IPS DF 6.9 (cell line): ENCODE measurements at regions not wholly inside any gene's neighbourhood (a gene's known extent, or its start where the extent isn't known, plus 50 kb on each side); places are given as distances from the start of the nearest gene placed in this dataset.

Experiments
- DNase-seq: peaks from one replicate; pipeline ENCODE4 v3.0.0-alpha.2; 2013; ENCODE audit warnings: low read depth, low spot score
- H3K27ac ChIP-seq: one replicate; pipeline ENCODE4 v1.5.1; 2013; ENCODE audit warnings: low read length, control low read depth
- H3K27me3 ChIP-seq: 2 replicates; pipeline ENCODE4 v1.6.1; 2013; ENCODE audit warnings: mild to moderate bottlenecking, low read length; ENCODE audit not compliant: control insufficient read depth, insufficient read depth
- H3K36me3 ChIP-seq: 2 replicates; pipeline ENCODE4 v1.6.1; 2013; ENCODE audit warnings: low read length; ENCODE audit not compliant: control insufficient read depth, insufficient read depth
- H3K4me1 ChIP-seq: 2 replicates; pipeline ENCODE4 v1.6.1; 2013; ENCODE audit warnings: low read length; ENCODE audit not compliant: control insufficient read depth, insufficient read depth
- H3K4me3 ChIP-seq: 2 replicates; pipeline ENCODE4 v1.5.1; 2013; ENCODE audit warnings: mild to moderate bottlenecking, low read length
- H3K9me3 ChIP-seq: 2 replicates; pipeline ENCODE4 v1.6.1; 2013; ENCODE audit warnings: low read length, inconsistent platforms; ENCODE audit not compliant: control insufficient read depth, insufficient read depth
- WGBS: extraction: QIAGEN DNeasy Blood & Tissue Kit; methylation state at CpG from one replicate; pipeline ENCODE4 v1.1.7; 2013; ENCODE audit warnings: mixed read lengths, missing lambda C conversion rate; ENCODE audit not compliant: insufficient read length, insufficient coverage; 5-methylcytosine and 5-hydroxymethylcytosine counted together

GRCh38 chr2:19542796-19543662, 184.6 kb upstream of the OSR1 start:
- no peaks in the 10 kb centered on the region for H3K4me1 ChIP-seq
- no peak overlapping the region for H3K27ac ChIP-seq
- no peak for DNase-seq

GRCh38 chr2:19541884-19542283, 183.5 kb upstream of the OSR1 start:
- WGBS = no CpG with 5 or more reads among the region's 4 CpGs
- H3K9me3 ChIP-seq = no peaks in the 10 kb centered on the region
- no peak overlapping the region for H3K4me3 ChIP-seq
- no peak overlapping the region for H3K27ac ChIP-seq
- H3K36me3 ChIP-seq = no peaks in the 10 kb centered on the region
- no peaks in the 10 kb centered on the region for H3K4me1 ChIP-seq
- DNase-seq = peak; percentile 13
- no peaks in the 10 kb centered on the region for H3K27me3 ChIP-seq

More at GRCh38 chr2:19542796-19543662, 184.6 kb upstream of the OSR1 start:
- no peaks in the 10 kb centered on the region for H3K9me3 ChIP-seq
- no peaks in the 10 kb centered on the region for H3K27me3 ChIP-seq
- H3K36me3 ChIP-seq = no peaks in the 10 kb centered on the region
- no CpG with 5 or more reads among the region's 8 CpGs for WGBS
- no peak overlapping the region for H3K4me3 ChIP-seq

DNA sequence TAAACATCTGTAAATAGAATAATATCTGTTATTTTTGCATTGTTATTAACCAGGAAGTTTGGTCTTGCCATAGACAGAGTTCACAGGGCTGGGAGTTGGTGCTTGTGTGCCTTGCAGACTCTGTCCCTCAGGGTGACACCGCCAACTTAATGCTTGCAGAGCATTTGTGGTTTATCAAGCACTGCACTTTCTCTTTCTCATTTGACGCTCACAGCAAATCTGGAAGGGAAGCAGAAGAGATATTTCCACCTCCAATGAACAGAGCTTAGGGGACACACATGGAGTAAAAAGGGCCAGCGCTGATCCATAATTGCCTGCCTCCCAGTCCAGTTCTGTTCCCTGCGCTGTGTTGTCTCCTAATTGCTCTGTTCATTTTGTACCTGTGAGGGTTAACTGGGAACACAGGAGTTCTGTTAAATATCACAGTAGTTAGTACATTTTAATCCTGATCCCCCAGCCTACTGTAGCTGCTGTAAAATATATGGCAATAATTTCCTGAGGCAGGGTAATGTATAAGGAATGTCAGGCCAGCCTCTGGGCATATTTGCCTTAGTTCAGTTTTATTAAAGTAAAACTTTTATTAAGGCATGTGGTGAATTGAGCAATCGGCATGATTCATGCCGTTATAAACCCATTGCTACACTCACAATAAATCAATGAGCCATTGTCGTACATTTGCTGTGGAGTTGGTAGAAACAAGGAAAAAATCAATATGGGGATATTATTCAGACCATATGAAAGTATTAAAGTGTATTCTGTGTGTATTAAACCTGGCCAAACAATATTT, 182.5 kb upstream of the OSR1 start:
- no peak overlapping the region for H3K4me3 ChIP-seq
- WGBS = no CpG with 5 or more reads among the region's 7 CpGs
- H3K9me3 ChIP-seq = no peaks in the 10 kb centered on the region
- no peaks in the 10 kb centered on the region for H3K4me1 ChIP-seq
- no peak overlapping the region for H3K27ac ChIP-seq
- no peaks in the 10 kb centered on the region for H3K27me3 ChIP-seq
- no peaks in the 10 kb centered on the region for H3K36me3 ChIP-seq
- no peak for DNase-seq

DNA sequence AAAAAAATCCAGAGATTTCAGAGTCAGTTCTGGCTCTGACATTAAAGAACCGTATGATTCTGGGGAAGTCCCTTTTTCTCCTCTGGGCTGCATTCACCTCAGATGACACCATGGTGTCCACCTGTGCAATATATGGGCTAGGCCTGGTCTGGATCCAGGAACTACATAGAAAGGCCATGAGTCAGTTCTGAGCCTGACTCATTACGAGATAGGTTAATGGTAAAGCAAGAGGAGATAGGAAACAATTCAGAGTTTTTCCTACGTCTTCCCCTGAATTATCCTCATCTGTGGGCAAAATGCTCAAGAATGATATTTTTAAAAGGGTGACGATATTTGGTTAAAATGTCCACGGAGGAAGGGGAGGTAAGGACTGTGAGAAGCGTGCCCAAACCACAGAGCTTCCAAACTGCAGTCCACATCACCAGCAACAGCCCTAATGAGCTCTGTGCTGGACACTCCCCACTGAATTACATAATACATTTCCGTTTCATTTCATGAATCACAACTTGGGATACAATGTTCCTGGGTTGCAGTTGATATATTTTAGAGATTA, 180.1 kb upstream of the OSR1 start:
- Histone ChIP-seq H3K4me1 (no peaks in the 10 kb centered on the region), H3K36me3 (no peaks in the 10 kb centered on the region), H3K9me3 (no peaks in the 10 kb centered on the region), H3K27ac (no peak overlapping the region), H3K4me3 (no peak overlapping the region), H3K27me3 (no peaks in the 10 kb centered on the region)
- no peak for DNase-seq
- no CpG with 5 or more reads among the region's 7 CpGs for WGBS

GRCh38 chr2:19536136-19536535, 177.7 kb upstream of the OSR1 start:
- Histone ChIP-seq H3K27me3 (no peaks in the 10 kb centered on the region), H3K36me3 (no peaks in the 10 kb centered on the region), H3K4me3 (no peak overlapping the region), H3K4me1 (no peaks in the 10 kb centered on the region), H3K27ac (no peak overlapping the region), H3K9me3 (no peaks in the 10 kb centered on the region)
- DNase-seq = no peak
- WGBS = no CpG with 5 or more reads among the region's 3 CpGs

DNA sequence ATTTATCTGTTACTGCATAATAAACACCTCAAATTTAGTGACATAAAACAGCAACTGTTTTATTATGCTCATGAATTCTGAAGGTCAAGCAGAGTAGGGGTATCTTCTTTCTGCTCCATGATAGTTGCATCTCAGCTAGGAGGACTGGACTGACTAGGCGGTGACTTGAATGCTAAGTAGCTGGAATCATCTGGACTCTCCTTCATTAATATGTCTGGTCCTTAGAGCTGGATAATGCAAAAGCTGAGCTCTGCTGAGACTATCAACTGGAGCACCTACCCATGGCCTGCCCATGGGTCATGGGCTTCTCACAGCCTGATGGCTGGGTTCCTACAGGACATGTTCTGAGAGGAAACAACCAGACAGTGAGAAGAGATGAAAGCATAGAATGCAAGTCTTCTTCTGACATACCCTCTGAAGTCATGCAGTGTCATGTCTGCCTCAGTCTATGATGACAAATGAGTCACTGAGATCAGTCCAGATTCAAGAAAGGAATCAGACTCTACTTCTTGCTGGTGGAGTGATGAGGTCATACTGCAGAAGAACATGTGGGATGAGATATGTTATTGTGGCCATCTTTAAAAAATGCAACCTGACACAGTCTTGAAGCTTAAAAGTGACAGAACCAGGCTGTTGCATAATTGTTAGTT, 174.2 kb upstream of the OSR1 start:
- no peak for DNase-seq
- no peaks in the 10 kb centered on the region for H3K27me3 ChIP-seq
- no peak overlapping the region for H3K4me3 ChIP-seq
- H3K9me3 ChIP-seq = no peaks in the 10 kb centered on the region
- no peak overlapping the region for H3K27ac ChIP-seq
- no peaks in the 10 kb centered on the region; the same call in 1 of the 2 replicates for H3K4me1 ChIP-seq
- no peaks in the 10 kb centered on the region for H3K36me3 ChIP-seq
- no CpG with 5 or more reads among the region's 1 CpG for WGBS

GRCh38 chr2:19529677-19530076, 171.3 kb upstream of the OSR1 start:
- no CpG with 5 or more reads among the region's 3 CpGs for WGBS
- Histone ChIP-seq H3K4me3 (no peak overlapping the region), H3K27me3 (no peaks in the 10 kb centered on the region), H3K36me3 (no peaks in the 10 kb centered on the region), H3K27ac (no peak overlapping the region), H3K9me3 (no peaks in the 10 kb centered on the region), H3K4me1 (no peaks in the 10 kb centered on the region; the same call in 1 of the 2 replicates)
- no peak for DNase-seq

- no CpG with 5 or more reads among the region's 2 CpGs for WGBS
- Histone ChIP-seq H3K4me3 (no peak overlapping the region), H3K27ac (no peak overlapping the region), H3K4me1 (no peaks in the 10 kb centered on the region; the same call in 1 of the 2 replicates), H3K27me3 (no peaks in the 10 kb centered on the region), H3K36me3 (no peaks in the 10 kb centered on the region), H3K9me3 (no peaks in the 10 kb centered on the region)
- DNase-seq = no peak
These were observed 169.3 kb upstream of the OSR1 start for GRCh38 chr2:19527771-19528170.

- no peaks in the 10 kb centered on the region; the same call in 1 of the 2 replicates for H3K4me1 ChIP-seq
- H3K4me3 ChIP-seq = no peak overlapping the region
- DNase-seq = no peak
- no peaks in the 10 kb centered on the region for H3K36me3 ChIP-seq
- WGBS = no CpG with 5 or more reads among the region's 2 CpGs
- H3K27ac ChIP-seq = no peak overlapping the region
- H3K9me3 ChIP-seq = no peaks in the 10 kb centered on the region
- no peaks in the 10 kb centered on the region for H3K27me3 ChIP-seq
These were observed 166.9 kb upstream of the OSR1 start for GRCh38 chr2:19525313-19525712.

DNA sequence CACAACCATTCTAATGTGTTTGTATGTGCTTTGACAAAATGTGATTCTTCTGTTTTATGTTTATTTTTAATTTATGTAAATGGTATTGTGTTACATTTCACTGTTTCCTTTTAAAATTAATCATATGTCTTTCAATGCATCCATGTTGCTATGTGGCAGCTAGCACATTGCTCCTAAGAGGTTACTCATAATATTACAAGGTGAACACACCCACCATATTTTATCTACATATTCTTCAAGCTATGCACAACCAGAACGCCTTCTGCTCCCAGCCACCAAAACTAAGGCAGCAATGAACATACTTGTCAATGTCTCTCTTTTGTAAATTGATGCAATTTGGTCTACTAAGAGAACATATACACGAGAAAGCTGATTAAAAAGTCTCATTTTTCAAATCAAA, 160.6 kb upstream of the OSR1 start:
- Histone ChIP-seq H3K9me3 (no peaks in the 10 kb centered on the region), H3K36me3 (no peaks in the 10 kb centered on the region), H3K4me3 (no peak overlapping the region), H3K27ac (no peak overlapping the region), H3K4me1 (no peaks in the 10 kb centered on the region), H3K27me3 (no peaks in the 10 kb centered on the region)
- no peak for DNase-seq
- no CpG with 5 or more reads among the region's 2 CpGs for WGBS
